Stomach (tissue), 8 donors: ENCODE measurements at regions not wholly inside any gene's neighbourhood (a gene's known extent, or its start where the extent isn't known, plus 50 kb on each side); places are given as distances from the start of the nearest gene placed in this dataset.

Source experiments
- DNase-seq, 2 donors: peaks; one replicate each; pipeline versions ENCODE4 v3.0.0 to v3.0.0-alpha.2; 2013 to 2019
- H3K27ac ChIP-seq, 5 donors: fragments of 200-600 bp in 4 of 5; sonication (generic) in 4 of 5; one replicate each; pipeline ENCODE4 v1.5.1; 2013 to 2019; ENCODE audit warnings: mild to moderate bottlenecking in 1 of 5, moderate library complexity in 1 of 5
- H3K27me3 ChIP-seq, 3 donors: fragments of 200-600 bp; sonication (generic); one replicate each; pipeline ENCODE4 v1.5.1; 2017 to 2019; ENCODE audit warnings: mixed run types in 1 of 3
- H3K36me3 ChIP-seq, 4 donors: fragments of 200-600 bp; sonication (generic); 1 replicate in 3 of 4; 2 replicates in 1 of 4; pipeline ENCODE4 v1.5.1; 2016 to 2019
- H3K4me1 ChIP-seq, 4 donors: fragments of 200-600 bp; sonication (generic); one replicate each; pipeline ENCODE4 v1.5.1; 2016 to 2019
- H3K4me3 ChIP-seq, 4 donors: fragments of 200-600 bp; sonication (generic) in 3 of 4; one replicate each; pipeline ENCODE4 v1.5.1; 2016 to 2019; ENCODE audit warnings: mild to moderate bottlenecking in 1 of 4
- H3K9me3 ChIP-seq, 4 donors: fragments of 200-600 bp; sonication (generic); one replicate each; pipeline ENCODE4 v1.5.1; 2016 to 2019
- CTCF ChIP-seq, 7 experiments: fragments of 450-650 bp in 4 of 7; fragments of 200-600 bp in 3 of 7; sonication (generic) in 3 of 7; IDR thresholded peaks; one replicate each; pipeline ENCODE4 v1.5.1; 2016 to 2019; ENCODE audit warnings: antibody characterized with exemption in 7 of 7, control low read depth in 2 of 7, mild to moderate bottlenecking in 1 of 7
- EP300 ChIP-seq: sonication (generic); formaldehyde crosslinking; IDR thresholded peaks from one replicate; pipeline ENCODE4 v1.6.1; 2017; ENCODE audit warnings: antibody characterized with exemption
- POLR2A ChIP-seq, 4 donors: fragments of 450-650 bp; IDR thresholded peaks; one replicate each; pipeline ENCODE4 v1.6.1; 2016; ENCODE audit warnings: antibody characterized with exemption in 4 of 4, control low read depth in 2 of 4, mild to moderate bottlenecking in 1 of 4, moderate library complexity in 1 of 4
- POLR2AphosphoS5 ChIP-seq, 3 donors: sonication (generic); formaldehyde crosslinking; IDR thresholded peaks; one replicate each; pipeline ENCODE4 v1.6.1; 2016; ENCODE audit warnings: antibody characterized with exemption in 3 of 3
- WGBS, 5 donors: extraction: QIAGEN DNeasy Blood & Tissue Kit in 3 of 5; methylation state at CpG; one replicate each; pipeline versions ENCODE4 v1.1.5 to v1.1.7; 2013 to 2018; 5-methylcytosine and 5-hydroxymethylcytosine counted together
- intact Hi-C: fragments of 100-400 bp; cut with DNase I; formaldehyde crosslinking; loops from one replicate; pipeline ENCODE4 v1.15.1; 2023; ENCODE audit warnings: low total_unique reads
- donor health status: healthy with polysubstance abuse.
- donor health status: Bipolar disorder and iron deficiency.
- donor health status: healthy.

GRCh38 chr22:22946131-22946530 is 58.5 kb downstream of the IGLL5 start:
- 60 to 74% (median 67%) methylated on average over 5 of the region's 5 CpGs for WGBS, 5 donors
- DNase-seq = no peak
- H3K27me3 ChIP-seq = peaks cover 0 to 49% (median 0%) of the 10 kb centered on the region in 3 donors
- no peak overlapping the region for H3K4me3 ChIP-seq
- no peak overlapping the region for H3K27ac ChIP-seq
- no peaks in the 10 kb centered on the region for H3K36me3 ChIP-seq
- H3K4me1 ChIP-seq = no peaks in the 10 kb centered on the region
- H3K9me3 ChIP-seq = no peaks in the 10 kb centered on the region
- intact Hi-C loops = no loop called here
- TF ChIP-seq CTCF (IDR thresholded peaks at IDR 0.05) (no peak), EP300 (no peak), POLR2A (IDR thresholded peaks at IDR 0.05) (no peak), POLR2AphosphoS5 (IDR thresholded peaks at IDR 0.05) (no peak)

DNA sequence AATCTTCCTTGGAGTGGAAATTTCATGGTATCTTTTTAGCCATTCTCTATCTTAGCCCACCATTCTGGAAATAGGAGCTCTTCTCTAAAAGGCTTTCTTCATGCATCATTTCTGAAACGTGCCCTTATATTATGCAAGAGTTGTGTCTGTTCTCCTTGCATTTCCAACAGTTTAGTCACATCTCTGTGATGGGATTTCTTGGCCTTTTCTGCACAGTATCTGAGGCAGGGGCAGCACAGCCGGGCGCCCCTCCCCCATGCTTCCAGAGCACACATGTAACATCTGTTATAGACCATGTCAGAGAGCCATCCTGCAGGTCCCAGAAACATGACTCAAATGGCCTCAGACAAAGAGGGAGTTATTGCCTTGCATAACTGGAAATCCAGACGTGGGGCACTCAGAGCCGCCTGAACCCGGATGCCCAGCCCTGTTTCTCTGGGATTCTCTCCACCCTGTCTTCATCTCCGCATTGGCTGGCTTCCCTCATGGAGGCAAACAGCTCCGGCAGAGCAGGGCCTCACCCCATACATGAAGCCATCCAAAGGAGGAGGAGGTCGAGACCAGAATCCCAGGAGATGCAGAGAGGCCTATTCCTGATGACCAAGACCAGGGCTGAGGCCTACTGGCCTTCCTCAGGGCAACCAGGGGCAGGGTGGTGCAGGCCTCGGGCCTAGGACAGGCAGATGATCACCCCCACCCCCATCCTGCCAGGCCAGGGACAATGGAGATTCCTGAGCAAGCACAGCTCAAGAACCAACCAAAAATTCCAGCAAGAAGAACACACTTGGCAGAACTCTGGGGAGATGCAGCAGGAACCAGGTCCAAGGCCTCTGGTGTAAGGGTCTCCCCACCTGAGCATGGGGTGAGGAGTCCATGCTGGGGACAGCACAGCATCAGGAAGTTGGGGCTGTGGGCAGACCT is 61.3 kb downstream of the IGLL5 start:
- peak in 1 of 2 donors; percentile 16 for DNase-seq
- H3K4me3 ChIP-seq = no peak overlapping the region
- intact Hi-C loops = no loop called here
- H3K27me3 ChIP-seq = peaks cover 0 to 58% (median 2%) of the 10 kb centered on the region in 3 donors
- H3K36me3 ChIP-seq = no peaks in the 10 kb centered on the region
- WGBS, 5 donors = 73 to 86% (median 80%) methylated on average over 6 to 10 of the region's 10 CpGs
- no peak overlapping the region for H3K27ac ChIP-seq
- H3K9me3 ChIP-seq = no peaks in the 10 kb centered on the region
- no peaks in the 10 kb centered on the region for H3K4me1 ChIP-seq
- TF ChIP-seq EP300 = no peak
- no peak for TF ChIP-seq POLR2A (IDR thresholded peaks at IDR 0.05)
- no peak for TF ChIP-seq CTCF (IDR thresholded peaks at IDR 0.05)
- TF ChIP-seq POLR2AphosphoS5 (IDR thresholded peaks at IDR 0.05) = no peak

GRCh38 chr22:22949953-22950352 is 62.3 kb downstream of the IGLL5 start:
- DNase-seq = no peak
- Histone ChIP-seq H3K4me1 (peaks cover 0 to 7% (median 3%) of the 10 kb centered on the region in 4 donors), H3K4me3 (no peak overlapping the region), H3K9me3 (no peaks in the 10 kb centered on the region), H3K36me3 (no peaks in the 10 kb centered on the region), H3K27me3 (peaks cover 0 to 58% (median 9%) of the 10 kb centered on the region in 3 donors), H3K27ac (no peak overlapping the region)
- intact Hi-C loops = loop anchor here (5.0 to 10.0 kb wide), 2 partner anchors 98 to 445 kb away; no protein-coding TSS in a partner anchor
- 83 to 96% (median 92%) methylated on average over 1 of the region's 1 CpG for WGBS, 5 donors
- TF ChIP-seq POLR2A (IDR thresholded peaks at IDR 0.05) = no peak

GRCh38 chr22:22951035-22951434 is 63.4 kb downstream of the IGLL5 start:
- WGBS, 5 donors = 78 to 100% (median 94%) methylated on average over 3 to 4 of the region's 4 CpGs
- H3K27ac ChIP-seq = no peak overlapping the region
- H3K4me3 ChIP-seq = no peak overlapping the region
- H3K27me3 ChIP-seq = peaks cover 0 to 65% (median 9%) of the 10 kb centered on the region in 3 donors
- intact Hi-C loops = loop anchor here (5.0 to 10.0 kb wide), 2 partner anchors 99 to 444 kb away; no protein-coding TSS in a partner anchor
- H3K4me1 ChIP-seq = peaks cover 0 to 13% (median 3%) of the 10 kb centered on the region in 4 donors
- no peaks in the 10 kb centered on the region for H3K36me3 ChIP-seq
- H3K9me3 ChIP-seq = no peaks in the 10 kb centered on the region
- TF ChIP-seq EP300 (no peak), POLR2AphosphoS5 (IDR thresholded peaks at IDR 0.05) (no peak), CTCF (IDR thresholded peaks at IDR 0.05) (no peak), POLR2A (IDR thresholded peaks at IDR 0.05) (no peak)
- DNase-seq = no peak
